ENCODE measurements at regions not wholly inside any gene's neighbourhood (a gene's known extent, or its start where the extent isn't known, plus 50 kb on each side); places are given as distances from the start of the nearest gene placed in this dataset.

DNA sequence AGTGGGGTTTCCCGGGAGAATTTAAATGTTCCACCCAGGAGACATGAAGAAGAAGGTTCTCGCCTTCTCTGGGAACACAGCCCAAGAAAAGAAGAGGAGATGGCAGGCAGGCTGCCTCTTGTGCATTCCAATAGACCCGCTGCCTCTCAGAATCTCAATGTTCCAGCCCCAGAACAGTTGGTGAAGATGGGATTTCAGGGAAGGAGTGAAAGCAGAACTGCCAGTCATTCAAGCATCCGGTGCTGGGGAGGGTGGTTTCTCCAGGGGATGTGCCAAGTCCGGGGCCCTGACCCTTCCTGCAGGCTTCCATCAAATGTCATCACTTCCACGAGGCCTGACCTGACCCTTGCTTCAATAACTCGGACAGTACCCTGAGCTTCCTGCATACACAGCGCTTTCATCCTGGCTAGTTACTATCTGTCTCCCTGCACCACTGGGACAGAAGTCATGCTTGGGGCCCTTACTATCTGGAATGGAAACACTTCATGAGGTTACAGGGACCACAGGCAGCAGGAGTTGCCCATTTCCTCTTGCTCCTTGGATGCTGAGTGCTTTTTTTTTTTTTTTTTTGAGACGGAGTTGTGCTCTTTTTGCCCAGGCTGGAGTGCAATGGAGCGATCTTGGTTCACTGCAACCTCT is 386.6 kb upstream of the POU3F1 start:
- no peak for DNase-seq (ENCODE audit: low spot score)
- TF ChIP-seq, protein P1, sequence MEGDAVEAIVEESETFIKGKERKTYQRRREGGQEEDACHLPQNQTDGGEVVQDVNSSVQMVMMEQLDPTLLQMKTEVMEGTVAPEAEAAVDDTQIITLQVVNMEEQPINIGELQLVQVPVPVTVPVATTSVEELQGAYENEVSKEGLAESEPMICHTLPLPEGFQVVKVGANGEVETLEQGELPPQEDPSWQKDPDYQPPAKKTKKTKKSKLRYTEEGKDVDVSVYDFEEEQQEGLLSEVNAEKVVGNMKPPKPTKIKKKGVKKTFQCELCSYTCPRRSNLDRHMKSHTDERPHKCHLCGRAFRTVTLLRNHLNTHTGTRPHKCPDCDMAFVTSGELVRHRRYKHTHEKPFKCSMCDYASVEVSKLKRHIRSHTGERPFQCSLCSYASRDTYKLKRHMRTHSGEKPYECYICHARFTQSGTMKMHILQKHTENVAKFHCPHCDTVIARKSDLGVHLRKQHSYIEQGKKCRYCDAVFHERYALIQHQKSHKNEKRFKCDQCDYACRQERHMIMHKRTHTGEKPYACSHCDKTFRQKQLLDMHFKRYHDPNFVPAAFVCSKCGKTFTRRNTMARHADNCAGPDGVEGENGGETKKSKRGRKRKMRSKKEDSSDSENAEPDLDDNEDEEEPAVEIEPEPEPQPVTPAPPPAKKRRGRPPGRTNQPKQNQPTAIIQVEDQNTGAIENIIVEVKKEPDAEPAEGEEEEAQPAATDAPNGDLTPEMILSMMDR (IDR thresholded peaks at IDR 0.05) = no peak

GRCh38 chr1:38431535-38432376 is 385.2 kb upstream of the POU3F1 start:
- Histone ChIP-seq H3K36me3 (no peaks in the 10 kb centered on the region), H3K9me3 (no peaks in the 10 kb centered on the region), H3K27me3 (replicated peaks; ENCODE audit: insufficient read depth) (no peaks in the 10 kb centered on the region), H3K4me1 (ENCODE audit: control insufficient read depth in 1 of 2, low read depth in 2 of 2) (no peaks in the 10 kb centered on the region), H3K27ac (no peak overlapping the region), H3K4me3 (no peak overlapping the region)
- ATAC-seq (ENCODE audit: insufficient number of reproducible peaks, low FRiP score, low read depth) = no peak
- no peak for DNase-seq (ENCODE audit: low spot score)
- TF ChIP-seq, protein P1 (IDR thresholded peaks at IDR 0.05) = no peak

More for the DNA sequence above, 386.6 kb upstream of the POU3F1 start:
- Histone ChIP-seq H3K4me3 (no peak overlapping the region), H3K27me3 (replicated peaks; ENCODE audit: insufficient read depth) (no peaks in the 10 kb centered on the region), H3K4me1 (ENCODE audit: control insufficient read depth in 1 of 2, low read depth in 2 of 2) (no peaks in the 10 kb centered on the region), H3K9me3 (no peaks in the 10 kb centered on the region), H3K27ac (no peak overlapping the region), H3K36me3 (no peaks in the 10 kb centered on the region)
- no peak for ATAC-seq (ENCODE audit: insufficient number of reproducible peaks, low FRiP score, low read depth)

- no peak for ATAC-seq (ENCODE audit: insufficient number of reproducible peaks, low FRiP score, low read depth)
- no peaks in the 10 kb centered on the region for H3K27me3 ChIP-seq (replicated peaks; ENCODE audit: insufficient read depth)
- H3K36me3 ChIP-seq = no peaks in the 10 kb centered on the region
- TF ChIP-seq, protein P1 (IDR thresholded peaks at IDR 0.05) = no peak
- H3K4me1 ChIP-seq (ENCODE audit: control insufficient read depth in 1 of 2, low read depth in 2 of 2) = no peaks in the 10 kb centered on the region
- no peak overlapping the region for H3K4me3 ChIP-seq
- no peak overlapping the region for H3K27ac ChIP-seq
- H3K9me3 ChIP-seq = no peaks in the 10 kb centered on the region
- no peak for DNase-seq (ENCODE audit: low spot score)
These were observed 384.4 kb upstream of the POU3F1 start for GRCh38 chr1:38430949-38431348.

DNA sequence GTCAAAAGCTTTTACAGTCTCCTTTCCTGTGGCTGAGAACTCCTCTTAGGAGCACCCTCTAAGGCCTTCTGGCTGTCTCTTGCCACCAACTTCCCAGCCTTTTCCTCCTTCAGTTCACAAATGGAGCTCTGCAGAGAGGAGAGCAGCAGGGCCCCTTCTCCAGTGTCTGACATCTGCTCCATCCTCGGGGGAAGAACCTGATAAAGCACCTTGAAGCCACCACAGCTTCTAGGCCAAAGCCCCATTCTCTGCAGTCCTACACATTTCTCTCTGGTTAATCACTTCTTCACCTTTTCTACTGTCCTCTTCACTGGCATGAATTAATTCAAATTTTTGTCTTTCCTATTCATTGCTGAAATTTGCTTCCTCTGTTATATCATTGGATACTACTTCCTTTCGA is 378.1 kb upstream of the POU3F1 start:
- H3K27ac ChIP-seq = no peak overlapping the region
- H3K4me1 ChIP-seq (ENCODE audit: control insufficient read depth in 1 of 2, low read depth in 2 of 2) = no peaks in the 10 kb centered on the region
- H3K9me3 ChIP-seq = no peaks in the 10 kb centered on the region
- H3K4me3 ChIP-seq = no peak overlapping the region
- DNase-seq (ENCODE audit: low spot score) (no peak), ATAC-seq (ENCODE audit: insufficient number of reproducible peaks, low FRiP score, low read depth) (no peak)
- no peaks in the 10 kb centered on the region for H3K36me3 ChIP-seq
- TF ChIP-seq, protein P1 (IDR thresholded peaks at IDR 0.05) = no peak
- H3K27me3 ChIP-seq (replicated peaks; ENCODE audit: insufficient read depth) = no peaks in the 10 kb centered on the region

DNA sequence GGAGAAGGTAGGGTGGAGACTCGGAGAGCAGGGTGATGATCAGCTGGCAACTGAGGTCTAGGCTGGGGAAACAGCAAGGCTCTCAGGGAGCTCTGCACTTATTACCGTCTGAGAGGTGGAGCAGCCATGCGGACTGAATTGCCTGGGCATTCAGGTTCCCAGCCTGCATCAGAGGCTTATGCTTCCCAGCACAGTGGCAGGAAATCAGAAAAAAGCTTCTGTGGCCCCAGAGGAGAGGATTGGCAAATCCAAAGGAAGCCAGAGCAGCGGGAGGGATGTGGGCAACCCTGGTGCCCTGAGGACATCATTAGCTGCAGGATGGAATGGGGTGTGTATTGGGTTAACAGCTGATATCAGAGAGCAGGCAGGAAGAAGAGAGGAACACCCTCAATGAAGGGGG is 374.1 kb upstream of the POU3F1 start:
- ATAC-seq (ENCODE audit: insufficient number of reproducible peaks, low FRiP score, low read depth) (no peak), DNase-seq (ENCODE audit: low spot score) (no peak)
- Histone ChIP-seq H3K4me1 (ENCODE audit: control insufficient read depth in 1 of 2, low read depth in 2 of 2) (no peaks in the 10 kb centered on the region), H3K36me3 (no peaks in the 10 kb centered on the region), H3K27ac (no peak overlapping the region), H3K9me3 (no peaks in the 10 kb centered on the region), H3K27me3 (replicated peaks; ENCODE audit: insufficient read depth) (no peaks in the 10 kb centered on the region), H3K4me3 (no peak overlapping the region)
- TF ChIP-seq, protein P1 (IDR thresholded peaks at IDR 0.05) = no peak

Data from thoracic aorta (tissue), 2 donors.